H1 (cell line): ENCODE measurements at regions not wholly inside any gene's neighbourhood (a gene's known extent, or its start where the extent isn't known, plus 50 kb on each side); places are given as distances from the start of the nearest gene placed in this dataset.

ENCODE experiments used
- CTCF ChIA-PET: fragments of 300-600 bp; sonication (Branson Sonifier 250); formaldehyde crosslinking; loops from one replicate; lab custom pipeline; 2021; ENCODE audit not compliant: partially characterized antibody; lab: Charles Lee
- POLR2A ChIA-PET: fragments of 300-600 bp; sonication (Branson Sonifier 250); formaldehyde crosslinking; loops from one replicate; lab custom pipeline; 2021; ENCODE audit warnings: inconsistent platforms; ENCODE audit not compliant: partially characterized antibody; lab: Charles Lee
- DNase-seq, 2 experiments: peaks; one replicate each; pipeline versions ENCODE4 v3.0.0 to v3.0.0-alpha.2; 2010 to 2022; ENCODE audit warnings: low spot score in 2 of 2, low read depth in 1 of 2, mixed read lengths in 1 of 2
- FAIRE-seq: peaks from 2 replicates; lab custom pipeline; 2011; peaks lifted over from hg19 to GRCh38; lab: Jason Lieb, UNC
- H2AFZ ChIP-seq: 2 replicates; pipeline ENCODE4 v1.8.1; 2012; ENCODE audit warnings: low read length, inconsistent platforms
- H2AK5ac ChIP-seq: 2 replicates; pipeline ENCODE4 v1.6.1; 2013; ENCODE audit warnings: low read depth, low read length
- H2BK120ac ChIP-seq: replicated peaks from 2 replicates; pipeline ENCODE3; 2013; ENCODE audit warnings: low read depth, low read length, inconsistent platforms
- H2BK12ac ChIP-seq: 2 replicates; pipeline ENCODE4 v1.6.1; 2013; ENCODE audit warnings: low read depth, low read length
- H2BK15ac ChIP-seq: 2 replicates; pipeline ENCODE4 v1.6.1; 2013; ENCODE audit warnings: low read length
- H2BK20ac ChIP-seq: 2 replicates; pipeline ENCODE4 v1.6.1; 2013; ENCODE audit warnings: low read length
- H2BK5ac ChIP-seq: 2 replicates; pipeline ENCODE4 v1.6.1; 2013; ENCODE audit warnings: low read depth, low read length
- H3K14ac ChIP-seq: 2 replicates; pipeline ENCODE4 v1.6.1; 2013; ENCODE audit warnings: inconsistent platforms; ENCODE audit not compliant: insufficient read length
- H3K18ac ChIP-seq: 2 replicates; pipeline ENCODE4 v1.6.1; 2013; ENCODE audit warnings: low read length; ENCODE audit errors: extremely low read depth
- H3K23ac ChIP-seq: 2 replicates; pipeline ENCODE4 v1.6.1; 2013; ENCODE audit warnings: inconsistent platforms; ENCODE audit not compliant: insufficient read length
- H3K23me2 ChIP-seq: 2 replicates; pipeline ENCODE4 v1.6.1; 2013; ENCODE audit warnings: low read depth, low read length
- H3K27ac ChIP-seq: 2 replicates; pipeline ENCODE4 v1.6.1; 2011; ENCODE audit warnings: low read depth, low read length, inconsistent platforms
- H3K27me3 ChIP-seq, 4 experiments: replicated peaks in 1 of 4; 1 replicate in 1 of 4; 2 replicates in 3 of 4; pipeline versions ENCODE4 v1.6.1 to v1.8.1; 2011 to 2013; ENCODE audit warnings: low read length in 3 of 4, mild to moderate bottlenecking in 3 of 4, inconsistent platforms in 2 of 4, mixed read lengths in 2 of 4, moderate library complexity in 1 of 4; ENCODE audit not compliant: control insufficient read depth in 3 of 4, insufficient read depth in 3 of 4; ENCODE audit errors: extremely low read depth in 1 of 4
- H3K36me3 ChIP-seq, 4 experiments: 2 replicates each; pipeline versions ENCODE4 v1.6.1 to v1.8.1; 2011 to 2013; ENCODE audit warnings: mild to moderate bottlenecking in 4 of 4, low read length in 3 of 4, moderate library complexity in 2 of 4, control low read depth in 1 of 4, inconsistent platforms in 1 of 4; ENCODE audit not compliant: insufficient read depth in 4 of 4, control insufficient read depth in 2 of 4
- H3K4ac ChIP-seq: replicated peaks from 2 replicates; pipeline ENCODE3; 2013; ENCODE audit warnings: low read length, low read depth, mixed read lengths, inconsistent platforms; ENCODE audit not compliant: insufficient read length
- H3K4me1 ChIP-seq, 4 experiments: replicated peaks in 1 of 4; 1 replicate in 1 of 4; 2 replicates in 3 of 4; pipeline versions ENCODE4 v1.6.1 to v1.8.1; 2011 to 2013; ENCODE audit warnings: low read length in 3 of 4, inconsistent platforms in 2 of 4, mixed read lengths in 1 of 4; ENCODE audit not compliant: insufficient read depth in 4 of 4, control insufficient read depth in 3 of 4
- H3K4me2 ChIP-seq, 2 experiments: 2 replicates each; pipeline versions ENCODE4 v1.6.1 to v1.8.1; 2011 to 2013; ENCODE audit warnings: low read depth in 2 of 2, low read length in 2 of 2, control low read depth in 1 of 2, inconsistent platforms in 1 of 2, mild to moderate bottlenecking in 1 of 2; ENCODE audit not compliant: insufficient read depth in 1 of 2
- H3K4me3 ChIP-seq, 4 experiments: fragments of 200-600, 300-600 bp in 1 of 4; sonication (generic), shearing (Covaris generic), sonication (Bioruptor Twin) in 1 of 4; 2 replicates each; pipeline versions ENCODE4 v1.5.1 to v1.8.1; 2011 to 2016; ENCODE audit warnings: low read length in 4 of 4, low read depth in 3 of 4, control low read depth in 2 of 4, inconsistent platforms in 2 of 4, mild to moderate bottlenecking in 2 of 4, mixed read lengths in 1 of 4, moderate library complexity in 1 of 4; ENCODE audit not compliant: insufficient read depth in 2 of 4; ENCODE audit errors: extremely low read depth in 1 of 4
- H3K56ac ChIP-seq: replicated peaks from 2 replicates; pipeline ENCODE3; 2013; ENCODE audit warnings: low read depth, mild to moderate bottlenecking, mixed read lengths, low read length, inconsistent platforms; ENCODE audit not compliant: insufficient read length
- H3K79me1 ChIP-seq: 2 replicates; pipeline ENCODE4 v1.6.1; 2013; ENCODE audit warnings: low read depth, low read length, control low read depth
- H3K79me2 ChIP-seq, 2 experiments: 2 replicates each; pipeline versions ENCODE4 v1.6.1 to v1.8.1; 2012 to 2013; ENCODE audit warnings: low read length in 2 of 2, mild to moderate bottlenecking in 2 of 2, inconsistent platforms in 1 of 2; ENCODE audit not compliant: insufficient read depth in 2 of 2, control insufficient read depth in 1 of 2
- H3K9ac ChIP-seq, 4 experiments: replicated peaks in 1 of 4; 1 replicate in 1 of 4; 2 replicates in 3 of 4; pipeline versions ENCODE4 v1.6.1 to v1.8.1; 2011 to 2013; ENCODE audit warnings: low read depth in 3 of 4, low read length in 3 of 4, control low read depth in 2 of 4, mild to moderate bottlenecking in 2 of 4, moderate library complexity in 2 of 4, inconsistent platforms in 1 of 4; ENCODE audit errors: extremely low read depth in 1 of 4
- H3K9me3 ChIP-seq, 2 experiments: 2 replicates each; pipeline versions ENCODE4 v1.6.1 to v1.8.1; 2012 to 2013; ENCODE audit warnings: mild to moderate bottlenecking in 2 of 2, moderate library complexity in 2 of 2, control low read depth in 1 of 2, inconsistent platforms in 1 of 2, low read depth in 1 of 2, low read length in 1 of 2, mixed read lengths in 1 of 2; ENCODE audit not compliant: insufficient read depth in 2 of 2
- H4K20me1 ChIP-seq, 2 experiments: replicated peaks in 1 of 2; 2 replicates each; pipeline versions ENCODE3 to v1.8.1; 2011 to 2013; ENCODE audit warnings: inconsistent platforms in 2 of 2, low read length in 2 of 2, mild to moderate bottlenecking in 1 of 2; ENCODE audit not compliant: insufficient read depth in 2 of 2, control insufficient read depth in 1 of 2
- H4K5ac ChIP-seq: 2 replicates; pipeline ENCODE4 v1.6.1; 2013; ENCODE audit warnings: low read length, low read depth, mixed read lengths, inconsistent platforms; ENCODE audit not compliant: insufficient read length
- H4K8ac ChIP-seq: 2 replicates; pipeline ENCODE4 v1.8.0; 2013; ENCODE audit warnings: mild to moderate bottlenecking, moderate library complexity, low read length, inconsistent platforms; ENCODE audit not compliant: insufficient read depth; ENCODE audit errors: extremely low read depth
- H4K91ac ChIP-seq: replicated peaks from 2 replicates; pipeline ENCODE3; 2013; ENCODE audit warnings: low read length, mixed read lengths, inconsistent platforms; ENCODE audit not compliant: insufficient read length
- BCL11A ChIP-seq, 2 experiments: IDR thresholded peaks; one replicate each; pipeline ENCODE4 v1.6.1; 2011; ENCODE audit warnings: low read depth in 2 of 2, low read length in 2 of 2, mild to moderate bottlenecking in 2 of 2
- CHD1 ChIP-seq: IDR thresholded peaks from 2 replicates; pipeline ENCODE4 v1.6.1; 2012; ENCODE audit warnings: low read depth, low read length, improper control_type of control experiment
- CREB1 ChIP-seq: IDR thresholded peaks from 2 replicates; pipeline ENCODE4 v1.6.1; 2012; ENCODE audit warnings: inconsistent platforms
- CTBP2 ChIP-seq: IDR thresholded peaks from 2 replicates; pipeline ENCODE4 v1.7.0; 2011; ENCODE audit warnings: borderline replicate concordance, mild to moderate bottlenecking, moderate library complexity, mixed read lengths, low read length; ENCODE audit not compliant: insufficient read depth, insufficient read length
- EZH2 ChIP-seq: fragments of 200-600 bp; sonication (generic); IDR thresholded peaks from 2 replicates; pipeline ENCODE4 v1.7.1; 2012; ENCODE audit warnings: low read depth, mild to moderate bottlenecking, moderate library complexity, low read length, inconsistent platforms; ENCODE audit not compliant: severe bottlenecking
- HDAC6 ChIP-seq: IDR thresholded peaks from one replicate; pipeline ENCODE4 v1.7.1; 2012; ENCODE audit warnings: low read depth, mild to moderate bottlenecking, inconsistent platforms, low read length, moderate library complexity
- JUND ChIP-seq: IDR thresholded peaks from 2 replicates; pipeline ENCODE4 v1.6.1; 2011; ENCODE audit warnings: mild to moderate bottlenecking, improper control_type of control experiment, low read length
- RXRA ChIP-seq: IDR thresholded peaks from 2 replicates; pipeline ENCODE4 v1.6.1; 2011; ENCODE audit warnings: low read depth, mild to moderate bottlenecking, low read length, moderate library complexity; ENCODE audit not compliant: insufficient read depth
- SP4 ChIP-seq: IDR thresholded peaks from 2 replicates; pipeline ENCODE4 v1.6.1; 2012; ENCODE audit warnings: low read length, inconsistent platforms
- TAF7 ChIP-seq: optimal IDR thresholded peaks from 2 replicates; pipeline ENCODE3; 2011; ENCODE audit warnings: low read depth, mild to moderate bottlenecking, inconsistent platforms, low read length, moderate library complexity, borderline replicate concordance
- TBP ChIP-seq: IDR thresholded peaks from 2 replicates; pipeline ENCODE4 v1.6.1; 2011; ENCODE audit warnings: low read depth, low read length, improper control_type of control experiment
- TEAD4 ChIP-seq: IDR thresholded peaks from 2 replicates; pipeline ENCODE4 v1.6.1; 2012; ENCODE audit warnings: low read depth, low read length, inconsistent platforms, mixed read lengths
- WGBS, 2 experiments: shearing (Covaris generic) in 1 of 2; methylation state at CpG; one replicate each; pipeline versions ENCODE4 v1.1.6 to v1.1.7; 2013 to 2015; ENCODE audit warnings: low lambda C conversion rate in 2 of 2, mixed read lengths in 2 of 2, inconsistent platforms in 1 of 2, low coverage in 1 of 2, missing lambda C conversion rate in 1 of 2; ENCODE audit not compliant: insufficient replicate concordance in 2 of 2, insufficient coverage in 1 of 2, insufficient read length in 1 of 2; ENCODE audit errors: extremely low coverage in 1 of 2, missing lambda C conversion rate in 1 of 2; 5-methylcytosine and 5-hydroxymethylcytosine counted together
- TF ChIP-seq, protein P1 (sequence below): IDR thresholded peaks from 2 replicates; pipeline ENCODE4 v1.6.1; 2011; ENCODE audit warnings: low read depth, mild to moderate bottlenecking, low read length; ENCODE audit not compliant: insufficient read depth
- TF ChIP-seq, protein P2 (sequence below): IDR thresholded peaks from 2 replicates; pipeline ENCODE4 v1.6.1; 2011; ENCODE audit warnings: low read length, improper control_type of control experiment

DNA sequence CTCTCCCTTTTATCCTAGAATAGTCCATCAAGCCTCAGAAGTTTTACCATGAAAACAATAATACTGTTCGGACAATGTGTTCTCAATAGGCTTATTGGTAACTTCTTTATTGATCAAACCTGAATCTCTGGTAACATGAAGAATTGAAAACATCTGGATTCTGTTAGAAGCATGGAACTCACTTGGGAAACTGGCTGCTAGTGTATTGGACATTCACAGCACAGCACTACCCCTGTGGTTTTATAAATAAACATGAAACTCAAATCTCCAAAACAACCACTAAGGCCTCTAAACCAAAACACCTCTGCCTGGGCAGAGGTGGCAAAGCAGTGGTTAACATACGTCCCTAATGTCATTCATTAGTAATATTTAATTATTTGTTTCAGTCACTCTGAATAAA, 157.6 kb upstream of the KCNQ5 start:
- no peak overlapping the region for H4K5ac ChIP-seq
- H2BK20ac ChIP-seq = no peak overlapping the region
- no peak overlapping the region for H3K23ac ChIP-seq
- no peaks in the 10 kb centered on the region for H4K20me1 ChIP-seq
- H2BK12ac ChIP-seq = no peak overlapping the region
- no peaks in the 10 kb centered on the region for H3K79me1 ChIP-seq
- H3K14ac ChIP-seq = no peak overlapping the region
- no peak overlapping the region for H3K4me3 ChIP-seq
- peaks cover 3 to 6% of the 10 kb centered on the region in 2 experiments; a peak in 2 of 4 replicates for H3K9me3 ChIP-seq
- H3K9ac ChIP-seq = no peak overlapping the region
- H2AFZ ChIP-seq = no peak overlapping the region
- H3K79me2 ChIP-seq = no peaks in the 10 kb centered on the region
- H3K4me1 ChIP-seq = no peaks in the 10 kb centered on the region
- H3K36me3 ChIP-seq = no peaks in the 10 kb centered on the region
- FAIRE-seq = no peak
- no peak for DNase-seq
- no peaks in the 10 kb centered on the region for H3K23me2 ChIP-seq
- H4K8ac ChIP-seq = no peak overlapping the region
- no peak overlapping the region for H3K4me2 ChIP-seq
- H3K4ac ChIP-seq = no peak overlapping the region
- H2BK5ac ChIP-seq = no peak overlapping the region
- H2BK120ac ChIP-seq = no peak overlapping the region
- no peak overlapping the region for H2BK15ac ChIP-seq
- WGBS, 2 experiments = 97% methylated on average over 2 of the region's 2 CpGs; no CpG with 5 or more reads in 1 of the 2 experiments
- H3K27ac ChIP-seq = no peak overlapping the region
- H3K56ac ChIP-seq = no peak overlapping the region
- no peak overlapping the region for H2AK5ac ChIP-seq
- H3K27me3 ChIP-seq = no peaks in the 10 kb centered on the region
- CTCF ChIA-PET = no interaction called here
- H3K18ac ChIP-seq = no peak overlapping the region
- POLR2A ChIA-PET = no interaction called here
- H4K91ac ChIP-seq = no peak overlapping the region
- TF ChIP-seq JUND (no peak), TAF7 (no peak), HDAC6 (no peak), BCL11A (IDR thresholded peaks at IDR 0.05; ENCODE audit: low read depth in 2 of 2, low read length in 2 of 2) (no peak), TBP (no peak), SP4 (no peak), RXRA (no peak), TEAD4 (no peak), CHD1 (no peak), CREB1 (no peak), CTBP2 (no peak), EZH2 (no peak)
- TF ChIP-seq, protein P1, sequence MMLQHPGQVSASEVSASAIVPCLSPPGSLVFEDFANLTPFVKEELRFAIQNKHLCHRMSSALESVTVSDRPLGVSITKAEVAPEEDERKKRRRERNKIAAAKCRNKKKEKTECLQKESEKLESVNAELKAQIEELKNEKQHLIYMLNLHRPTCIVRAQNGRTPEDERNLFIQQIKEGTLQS = no peak
- TF ChIP-seq, protein P2, sequence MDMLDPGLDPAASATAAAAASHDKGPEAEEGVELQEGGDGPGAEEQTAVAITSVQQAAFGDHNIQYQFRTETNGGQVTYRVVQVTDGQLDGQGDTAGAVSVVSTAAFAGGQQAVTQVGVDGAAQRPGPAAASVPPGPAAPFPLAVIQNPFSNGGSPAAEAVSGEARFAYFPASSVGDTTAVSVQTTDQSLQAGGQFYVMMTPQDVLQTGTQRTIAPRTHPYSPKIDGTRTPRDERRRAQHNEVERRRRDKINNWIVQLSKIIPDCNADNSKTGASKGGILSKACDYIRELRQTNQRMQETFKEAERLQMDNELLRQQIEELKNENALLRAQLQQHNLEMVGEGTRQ = no peak
